Anterior cingulate cortex (tissue), 58 donors: ENCODE measurements at regions not wholly inside any gene's neighbourhood (a gene's known extent, or its start where the extent isn't known, plus 50 kb on each side); places are given as distances from the start of the nearest gene placed in this dataset.
"Not testable (repeated sequence)": the region's sequence is repeated elsewhere in the genome, so short reads cannot be mapped to it uniquely, and the experiment has no call there.

Source experiments
- DNase-seq, 58 donors: peaks; one replicate each; lab custom pipeline; 2025; lab: John Stamatoyannopoulos, UW

DNA sequence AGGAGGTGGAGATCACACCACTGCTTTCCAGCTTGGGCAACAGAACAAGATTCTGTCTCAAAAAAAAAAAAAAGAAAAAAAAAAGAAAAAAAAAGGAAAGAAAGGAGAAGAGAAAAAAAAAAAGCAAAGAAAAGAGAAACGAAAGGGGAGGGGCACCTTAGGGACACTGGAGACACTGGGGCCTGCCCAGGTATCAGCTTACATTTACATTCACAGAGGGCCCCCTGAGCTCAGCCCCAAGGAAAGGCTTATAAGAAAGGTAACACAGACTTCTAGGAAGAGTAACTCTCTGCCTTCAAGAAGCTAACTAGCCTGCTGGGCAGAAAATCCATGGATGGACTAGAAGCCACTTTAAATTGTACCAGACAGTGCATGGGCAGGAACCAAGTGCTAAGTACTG lies 108.8 kb downstream of the NPY start:
- no peak for DNase-seq

DNA sequence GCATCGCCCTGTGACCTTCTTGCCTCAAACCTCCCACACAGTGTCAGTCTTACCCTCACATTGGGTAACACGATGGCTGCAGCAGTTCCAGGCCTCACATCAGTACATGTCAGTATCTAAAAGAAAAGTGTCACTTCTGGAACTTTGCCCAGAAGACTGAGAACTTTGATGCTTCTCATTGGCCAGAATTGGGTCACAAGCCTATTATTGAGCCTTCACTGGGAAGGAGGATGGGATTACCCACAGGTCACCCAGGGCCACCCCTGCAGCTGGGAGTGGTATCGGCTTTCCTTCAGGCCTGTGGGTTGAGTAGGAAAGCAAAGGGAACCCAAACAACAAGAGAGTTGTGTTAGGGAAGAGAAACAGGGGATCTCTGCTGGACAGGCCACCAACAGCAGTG lies 111.5 kb downstream of the NPY start:
- no peak for DNase-seq

DNA sequence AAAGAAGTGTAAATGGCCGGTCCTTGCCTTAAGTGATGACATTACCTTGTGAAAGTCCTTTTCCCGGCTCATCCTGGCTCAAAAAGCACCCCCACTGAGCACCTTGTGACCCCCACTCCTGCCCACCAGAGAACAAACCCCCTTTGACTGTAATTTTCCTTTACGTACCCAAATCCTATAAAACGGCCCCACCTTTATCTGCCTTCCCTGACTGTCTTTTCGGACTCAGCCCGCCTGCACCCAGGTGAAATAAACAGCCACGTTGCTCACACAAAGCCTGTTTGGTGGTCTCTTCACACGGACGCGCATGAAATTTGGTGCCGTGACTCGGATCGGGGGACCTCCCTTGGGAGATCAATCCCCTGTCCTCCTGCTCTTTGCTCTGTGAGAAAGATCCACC lies 112.4 kb downstream of the NPY start:
- not testable (repeated sequence) for DNase-seq

DNA sequence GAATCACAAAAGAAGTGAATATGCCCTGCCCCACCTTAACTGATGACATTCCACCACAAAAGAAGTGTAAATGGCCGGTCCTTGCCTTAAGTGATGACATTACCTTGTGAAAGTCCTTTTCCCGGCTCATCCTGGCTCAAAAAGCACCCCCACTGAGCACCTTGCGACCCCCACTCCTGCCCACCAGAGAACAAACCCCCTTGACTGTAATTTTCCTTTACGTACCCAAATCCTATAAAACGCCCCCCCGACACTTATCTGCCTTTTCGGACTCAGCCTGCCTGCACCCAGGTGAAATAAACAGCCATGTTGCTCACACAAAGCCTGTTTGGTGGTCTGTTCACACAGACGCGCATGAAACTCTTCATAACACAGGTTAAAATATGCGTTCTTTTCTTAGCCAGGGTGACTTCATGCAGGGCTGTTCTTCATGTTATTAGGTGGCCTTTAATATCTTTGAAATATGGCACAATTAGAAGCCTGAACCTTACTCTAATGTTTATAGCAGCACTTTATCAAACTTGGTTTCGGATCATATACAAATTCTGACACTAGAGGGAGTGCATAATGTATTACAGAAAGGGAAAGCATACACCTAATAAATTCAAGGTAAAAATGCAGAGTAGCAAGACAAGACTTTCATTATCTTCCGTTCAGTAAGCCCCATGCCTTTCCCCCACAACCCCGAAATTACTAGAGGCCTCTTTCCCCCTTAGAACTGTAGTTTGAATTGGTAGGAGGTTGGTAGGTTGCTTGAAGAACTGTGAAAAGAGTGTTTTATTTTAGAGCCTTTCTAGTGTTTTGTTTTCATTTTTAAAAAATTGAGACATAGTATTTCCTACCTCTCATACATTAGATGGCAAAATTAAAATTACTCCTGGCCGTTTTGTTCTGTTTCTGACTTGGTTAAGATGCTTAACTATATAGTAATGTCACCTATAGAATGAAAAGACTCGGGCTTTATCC lies 117.9 kb downstream of the NPY start:
- no peak for DNase-seq

DNA sequence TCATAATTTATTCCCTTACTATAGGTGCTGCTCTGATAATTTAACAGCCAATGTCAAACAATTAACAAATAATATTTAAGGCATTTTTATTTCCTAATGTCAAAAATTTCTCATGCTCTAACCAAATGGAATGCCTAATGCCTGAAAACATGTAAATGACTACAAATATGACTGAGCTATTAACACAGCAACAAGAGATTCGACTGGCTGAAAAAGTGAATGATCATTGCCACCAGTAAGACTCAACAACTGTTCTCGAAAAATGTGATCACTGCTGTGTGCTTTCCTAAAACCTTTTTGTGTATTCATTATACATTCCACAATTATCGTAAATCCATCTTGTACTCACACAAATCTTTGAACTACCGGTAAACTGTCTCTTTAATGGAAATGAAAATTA lies 118.7 kb downstream of the NPY start:
- no peak for DNase-seq

- no peak for DNase-seq
Measured at GRCh38 chr7:24403557-24403956, 119.6 kb downstream of the NPY start.

- DNase-seq, result no peak
Measured at GRCh38 chr7:24404315-24404714, 120.3 kb downstream of the NPY start.

GRCh38 chr7:24405002-24405401 lies 121.0 kb downstream of the NPY start:
- no peak for DNase-seq

DNA sequence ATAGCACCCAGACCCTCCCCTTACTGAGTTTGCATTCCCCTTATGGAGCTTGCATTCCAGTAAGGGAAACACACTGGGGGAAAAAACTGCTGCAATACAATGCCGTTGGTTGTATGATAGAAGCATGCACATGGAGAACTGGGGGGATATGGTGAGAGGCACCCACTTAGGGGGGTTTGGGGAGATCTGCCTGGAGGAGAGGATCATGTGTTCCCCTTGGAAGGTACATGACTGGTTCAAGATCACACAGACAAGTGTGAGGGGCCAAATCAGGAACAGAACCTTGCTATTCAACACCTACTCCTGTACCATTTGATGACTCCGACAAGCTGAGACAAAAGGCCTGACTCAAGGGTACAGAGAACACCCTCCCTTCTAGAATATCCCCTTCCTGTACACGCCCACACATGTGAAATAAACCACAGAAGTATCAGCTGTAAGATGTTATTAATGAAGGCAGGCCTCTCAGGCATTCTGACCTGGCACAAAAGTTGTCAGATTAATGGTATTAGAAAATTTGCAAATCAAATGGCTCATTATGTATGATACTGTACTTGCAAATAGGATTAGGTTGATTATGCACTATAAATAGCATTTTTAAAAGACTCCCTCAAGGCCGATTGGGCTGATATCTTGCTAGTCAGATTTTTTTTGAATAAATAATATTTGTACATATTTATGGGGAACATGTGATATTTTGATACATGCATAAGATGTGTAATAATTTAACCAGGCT lies 122.2 kb downstream of the NPY start:
- DNase-seq, result no peak

GRCh38 chr7:24406789-24407299 lies 122.9 kb downstream of the NPY start:
- DNase-seq, result no peak

GRCh38 chr7:24407965-24408364 lies 124.0 kb downstream of the NPY start:
- no peak for DNase-seq

- DNase-seq, result no peak
Measured at GRCh38 chr7:24408798-24409430, 124.9 kb downstream of the NPY start.

DNA sequence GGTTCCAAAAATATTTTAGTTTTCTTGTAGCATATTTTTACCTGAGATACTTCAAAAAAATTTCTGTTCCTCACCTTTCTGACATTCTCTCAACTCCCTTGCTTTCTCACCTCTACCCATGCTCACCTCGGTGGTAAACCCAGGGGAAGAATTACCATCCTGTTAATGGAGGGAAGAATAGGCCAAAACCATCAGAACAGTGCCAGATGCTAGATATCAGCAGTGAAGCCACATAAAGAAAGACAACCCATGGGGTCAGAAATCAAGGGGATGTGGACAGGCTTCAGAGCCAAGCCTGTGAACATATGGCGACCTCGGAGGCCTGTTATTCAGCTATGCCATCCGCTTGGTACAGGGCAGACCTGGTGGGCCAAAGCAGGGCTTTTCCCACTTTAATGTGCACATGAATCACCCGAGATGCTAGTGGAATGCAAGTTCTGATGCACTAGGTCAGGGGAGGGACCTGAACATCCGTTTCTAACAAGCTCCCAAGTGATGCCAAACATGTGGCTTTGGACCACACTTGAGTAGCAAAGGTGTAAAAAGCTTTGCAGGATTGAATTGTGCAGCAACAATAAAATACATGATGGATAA lies 125.5 kb downstream of the NPY start:
- no peak for DNase-seq

- DNase-seq, result no peak
Measured at GRCh38 chr7:24411226-24411625, 127.2 kb downstream of the NPY start.

- DNase-seq, result no peak
Measured at GRCh38 chr7:24417526-24418120, 133.6 kb downstream of the NPY start.

- no peak for DNase-seq
Measured at GRCh38 chr7:24419077-24419476, 135.1 kb downstream of the NPY start.

DNA sequence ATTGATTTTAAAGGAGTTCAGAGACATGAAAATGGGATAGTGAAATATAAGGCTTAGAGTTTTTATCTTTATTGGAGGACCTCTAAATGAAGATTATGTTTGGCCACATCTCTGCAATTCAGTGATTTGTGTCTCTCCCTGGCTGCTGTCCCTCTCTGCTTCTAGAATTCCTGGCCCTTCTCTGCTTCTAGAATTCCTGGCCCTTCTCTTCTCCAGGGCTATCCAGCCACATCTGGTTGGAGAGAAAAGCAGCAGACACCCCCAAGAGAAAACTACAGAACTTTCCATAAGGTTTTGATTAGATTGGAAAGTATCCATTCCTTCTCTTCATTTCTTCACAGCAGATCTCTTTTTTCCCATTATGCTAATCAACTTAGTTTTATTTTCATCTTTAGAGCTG lies 135.5 kb downstream of the NPY start:
- DNase-seq, result no peak

DNA sequence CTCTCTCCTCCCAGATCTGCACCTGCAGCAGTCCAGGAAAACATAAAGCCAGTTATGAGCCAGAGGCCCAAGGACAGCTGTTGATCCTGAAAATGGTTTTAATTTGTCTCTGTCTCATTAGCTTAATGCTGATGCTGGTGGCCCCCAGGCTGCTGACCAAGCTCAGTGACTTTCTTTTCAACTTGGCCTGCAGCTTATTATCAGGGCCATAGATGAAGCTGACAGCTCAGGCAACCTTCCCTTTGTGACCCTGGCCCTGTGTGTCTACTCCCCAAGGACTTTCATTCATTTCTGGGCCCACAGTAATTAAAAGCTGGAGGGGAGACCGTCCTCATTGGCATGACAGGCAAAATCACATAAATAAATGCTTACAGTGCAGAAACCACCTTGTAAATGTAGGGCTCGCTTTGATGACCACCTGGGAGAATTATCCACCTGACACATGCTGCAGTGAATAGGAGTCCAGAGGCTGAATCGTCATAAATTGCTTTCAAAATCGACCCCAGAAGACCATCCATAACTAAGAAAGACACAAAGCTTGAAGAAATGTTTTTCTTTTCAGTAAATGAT lies 138.5 kb downstream of the NPY start:
- DNase-seq, result no peak

DNA sequence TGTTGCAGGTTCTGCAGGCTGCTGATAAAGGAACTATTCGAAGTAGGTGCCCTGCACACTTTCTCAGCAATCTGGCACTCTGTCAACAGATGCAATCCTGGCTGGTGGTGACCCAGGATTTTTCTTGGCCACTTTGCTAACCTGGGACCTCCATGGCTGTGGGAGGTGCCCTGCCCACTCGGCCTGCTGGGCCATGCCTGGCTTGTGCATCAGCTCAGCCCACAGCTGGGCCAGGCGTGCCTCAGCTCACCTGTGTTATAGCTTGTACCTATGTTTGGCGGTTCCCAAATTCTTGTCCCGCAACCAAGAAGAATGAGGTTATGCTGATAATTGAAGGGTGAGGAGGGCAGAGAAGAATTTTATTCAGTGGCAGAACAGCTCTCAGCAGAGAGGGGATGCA lies 141.7 kb downstream of the NPY start:
- no peak for DNase-seq

DNA sequence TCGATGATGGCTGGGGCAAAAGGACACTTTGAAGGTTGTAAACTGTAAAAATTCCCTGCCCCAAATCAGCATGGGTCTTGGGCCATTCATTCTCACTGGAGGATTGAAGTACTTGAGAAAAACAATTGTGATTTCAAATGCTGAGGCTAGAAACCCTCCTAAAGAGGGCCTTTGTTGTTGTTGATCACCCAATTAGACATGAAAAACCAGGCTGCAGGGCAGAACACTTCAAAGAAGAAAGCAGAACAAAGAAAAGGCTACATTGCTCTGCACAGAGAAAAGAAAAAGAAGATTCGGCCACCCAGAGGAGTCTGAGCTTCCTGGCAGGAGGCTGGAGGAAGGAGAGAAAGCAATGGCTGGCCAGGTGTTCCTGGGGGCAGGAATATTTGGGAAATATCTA lies 143.1 kb downstream of the NPY start:
- no peak for DNase-seq
